ENCODE measurements at regions not wholly inside any gene's neighbourhood (a gene's known extent, or its start where the extent isn't known, plus 50 kb on each side); places are given as distances from the start of the nearest gene placed in this dataset.

DNA sequence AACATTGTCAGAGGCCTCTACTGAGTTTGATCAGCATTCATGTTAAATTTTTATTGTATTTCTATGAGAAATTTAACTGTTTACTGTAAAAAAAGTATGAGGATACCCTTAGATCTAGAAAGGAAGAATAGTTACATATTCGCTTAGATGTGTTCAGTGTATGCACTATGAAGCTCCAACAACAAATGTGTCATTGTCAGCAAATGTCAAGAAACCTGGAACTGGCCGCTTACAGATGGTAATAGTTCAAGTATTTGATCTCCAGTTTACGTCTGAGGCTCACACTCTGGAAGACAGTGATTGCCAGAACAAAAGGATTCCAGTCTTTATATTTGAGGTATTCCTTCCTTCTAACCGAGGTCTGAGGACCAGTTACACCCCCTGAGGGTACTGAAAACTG, 921.2 kb upstream of the LRRTM1 start:
- no peak for DNase-seq

DNA sequence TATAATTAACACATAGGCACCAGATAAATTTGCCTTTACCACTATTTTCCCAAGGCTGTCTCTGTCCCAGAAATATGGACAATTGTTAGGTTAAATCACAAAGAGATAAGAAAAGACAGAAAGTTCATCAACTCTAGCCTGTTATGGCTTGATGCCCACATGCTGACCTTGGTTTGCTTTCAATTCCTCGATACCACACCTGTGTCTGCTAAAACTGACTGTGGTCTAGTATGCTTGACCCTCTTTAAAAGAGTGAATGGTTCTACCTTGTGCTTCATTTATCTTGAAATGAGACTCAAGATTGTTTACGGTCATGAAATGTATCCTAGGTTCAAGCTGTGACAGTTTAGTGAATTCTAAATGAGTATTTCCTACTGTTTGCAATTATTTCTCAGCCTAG, 909.0 kb upstream of the LRRTM1 start:
- no peak for DNase-seq

DNA sequence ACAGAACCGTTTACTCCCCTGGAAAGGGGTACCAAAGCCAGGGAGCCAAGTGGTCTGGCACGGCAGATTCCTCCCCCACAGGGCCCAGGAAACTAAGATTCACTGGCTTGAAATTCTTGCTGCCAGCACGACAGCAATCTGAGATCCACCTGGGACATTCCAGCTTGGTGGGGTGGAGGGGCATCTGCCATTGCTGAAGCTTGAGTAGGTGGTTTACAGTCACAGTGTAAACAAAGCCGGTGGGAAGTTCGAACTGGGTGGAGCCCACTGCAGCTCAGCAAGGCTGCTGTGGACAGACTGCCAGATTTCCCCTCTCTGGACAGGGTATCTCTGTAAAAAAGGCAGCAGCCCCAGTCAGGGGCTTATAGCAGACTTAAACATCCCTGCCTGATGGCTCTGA, 901.7 kb upstream of the LRRTM1 start:
- DNase-seq, result no peak

- no peak for DNase-seq
Measured at GRCh38 chr2:81196933-81197628, 892.5 kb upstream of the LRRTM1 start.

GRCh38 chr2:81196383-81196851, 891.9 kb upstream of the LRRTM1 start:
- no peak for DNase-seq

DNA sequence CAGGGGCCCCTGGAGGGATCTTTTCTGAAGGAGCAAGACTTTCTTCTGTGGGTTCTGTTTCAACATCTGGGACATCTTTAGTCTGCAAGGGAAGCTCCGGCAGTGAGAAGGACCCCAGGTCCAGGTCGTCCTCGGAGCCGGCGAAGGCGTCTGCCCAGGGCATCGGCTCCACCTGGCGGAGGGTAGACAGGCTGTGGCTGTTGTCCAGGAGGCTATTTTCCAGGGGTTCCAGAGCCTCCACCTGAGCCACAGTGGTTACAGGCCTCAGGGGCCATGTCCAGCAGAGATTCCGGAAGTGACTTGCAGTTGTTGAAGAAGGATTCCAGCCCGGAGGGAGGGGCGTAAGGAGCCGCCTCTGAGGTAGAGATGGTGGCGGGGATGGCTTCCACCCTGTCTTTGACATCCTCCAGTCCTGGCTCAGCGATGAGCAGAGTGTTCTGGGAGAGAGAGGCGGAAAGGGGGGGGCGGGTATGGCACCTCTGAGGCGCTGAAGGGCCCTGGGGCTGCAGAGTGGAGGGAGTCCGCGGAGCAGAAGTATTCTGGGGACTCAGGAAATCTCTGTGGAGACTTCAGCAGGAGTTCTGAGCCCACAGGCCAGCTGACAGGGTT, 891.3 kb upstream of the LRRTM1 start:
- no peak for DNase-seq

- no peak for DNase-seq
Measured at GRCh38 chr2:81195017-81195773, 890.6 kb upstream of the LRRTM1 start.

- no peak for DNase-seq
Measured at GRCh38 chr2:81194581-81194980, 890.0 kb upstream of the LRRTM1 start.

DNA sequence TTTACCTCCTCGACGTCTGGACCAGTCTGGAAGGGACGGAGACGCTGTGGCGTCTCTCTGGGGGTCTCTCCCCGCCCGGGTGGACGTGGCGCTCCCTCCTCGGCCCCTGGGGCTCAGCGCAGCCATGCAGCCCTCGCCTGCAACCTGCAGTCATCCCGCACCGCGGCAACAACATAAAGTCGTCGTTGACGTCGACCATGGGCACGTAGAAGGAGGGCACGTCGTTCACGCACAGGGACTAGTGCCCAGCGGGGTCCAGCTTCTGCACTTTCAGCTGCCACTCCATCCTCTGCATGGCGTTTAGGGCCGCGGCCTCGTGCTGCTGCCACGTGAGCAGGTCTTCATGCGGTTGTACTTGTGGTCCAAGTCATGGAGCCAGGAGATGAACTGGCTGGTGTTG, 889.6 kb upstream of the LRRTM1 start:
- no peak for DNase-seq

- DNase-seq, result no peak
Measured at GRCh38 chr2:81181845-81182244, 877.3 kb upstream of the LRRTM1 start.

DNA sequence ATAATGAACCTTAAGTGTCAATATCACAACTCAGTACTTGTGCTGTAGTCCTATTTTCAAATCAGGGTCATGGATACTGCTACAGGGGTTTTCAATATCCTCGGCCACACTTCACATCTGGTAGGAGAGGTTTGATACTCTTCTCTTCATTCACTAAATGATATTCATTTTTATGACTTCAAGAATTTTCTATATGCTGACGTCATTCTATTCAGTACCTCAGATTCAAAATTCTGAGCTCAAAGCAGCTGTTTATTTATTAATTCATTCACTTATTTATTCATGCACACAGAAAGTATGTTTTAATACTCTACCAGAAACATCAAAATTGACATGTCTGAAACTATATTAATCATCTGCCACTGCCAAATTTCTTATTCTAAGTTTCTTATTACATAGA, 866.9 kb upstream of the LRRTM1 start:
- DNase-seq, result no peak

DNA sequence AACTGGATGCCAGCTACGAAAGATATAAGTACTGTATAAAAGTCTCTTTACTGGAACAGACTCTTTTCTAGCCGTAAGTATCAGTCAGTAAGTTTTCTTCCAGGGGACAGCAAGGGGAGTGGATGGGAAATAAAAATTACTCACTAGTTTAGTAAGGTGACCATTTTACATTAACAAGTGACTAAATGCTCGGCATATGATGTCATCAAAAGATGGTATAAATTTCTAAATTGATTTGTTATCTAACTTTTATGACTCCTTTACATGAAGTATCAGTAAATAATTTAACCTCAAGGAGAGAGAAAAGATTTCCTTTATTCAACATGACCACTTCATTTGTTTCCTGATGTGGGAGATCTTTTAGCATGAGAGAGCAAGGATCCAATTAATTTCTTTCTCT, 859.0 kb upstream of the LRRTM1 start:
- no peak for DNase-seq

GRCh38 chr2:81158505-81158904, 854.0 kb upstream of the LRRTM1 start:
- no peak for DNase-seq

- no peak for DNase-seq
Measured at GRCh38 chr2:81148323-81148722, 843.8 kb upstream of the LRRTM1 start.

DNA sequence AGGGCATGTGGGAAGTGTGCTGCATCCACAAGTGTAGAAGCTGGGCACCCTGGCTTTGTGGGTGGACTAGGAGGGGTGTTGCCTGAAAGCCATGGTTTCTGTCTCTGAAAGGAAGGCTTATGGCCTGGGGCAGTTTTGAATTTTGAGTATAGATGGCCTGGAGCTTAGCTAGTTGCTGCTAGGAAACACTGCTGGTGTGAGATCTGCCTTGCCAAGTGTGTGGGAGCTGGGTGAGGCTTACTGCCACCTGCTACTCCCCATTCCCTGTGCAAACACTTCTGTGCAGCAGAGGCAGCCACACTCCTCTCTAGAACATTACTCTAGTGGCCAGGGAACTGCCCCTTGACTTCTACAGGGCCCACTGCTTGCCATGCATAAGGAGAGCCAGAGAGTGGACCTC, 831.7 kb upstream of the LRRTM1 start:
- DNase-seq, result no peak

GRCh38 chr2:81097361-81097760, 792.8 kb upstream of the LRRTM1 start:
- no peak for DNase-seq

DNA sequence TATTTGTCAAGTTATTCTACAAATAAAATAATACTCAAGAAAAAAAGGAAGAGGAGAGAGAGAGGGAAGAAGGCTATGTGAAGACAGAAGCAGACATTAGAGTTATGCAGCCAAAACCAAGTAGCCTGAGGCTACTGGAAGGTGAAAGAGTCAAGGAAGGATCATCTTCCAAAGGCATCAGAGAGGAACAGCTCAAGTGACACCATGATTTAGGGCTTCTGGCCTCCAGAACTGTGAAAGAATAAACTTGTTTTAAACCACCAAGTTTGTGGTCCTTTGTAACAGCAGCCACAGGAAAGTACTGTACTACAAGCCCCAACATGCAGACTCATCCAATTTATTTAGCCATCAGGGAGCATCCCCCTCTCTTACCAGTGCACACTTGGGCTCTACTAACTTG, 788.5 kb upstream of the LRRTM1 start:
- no peak for DNase-seq

GRCh38 chr2:81087646-81088045, 783.1 kb upstream of the LRRTM1 start:
- no peak for DNase-seq

GRCh38 chr2:81084101-81084500, 779.5 kb upstream of the LRRTM1 start:
- no peak for DNase-seq

DNA sequence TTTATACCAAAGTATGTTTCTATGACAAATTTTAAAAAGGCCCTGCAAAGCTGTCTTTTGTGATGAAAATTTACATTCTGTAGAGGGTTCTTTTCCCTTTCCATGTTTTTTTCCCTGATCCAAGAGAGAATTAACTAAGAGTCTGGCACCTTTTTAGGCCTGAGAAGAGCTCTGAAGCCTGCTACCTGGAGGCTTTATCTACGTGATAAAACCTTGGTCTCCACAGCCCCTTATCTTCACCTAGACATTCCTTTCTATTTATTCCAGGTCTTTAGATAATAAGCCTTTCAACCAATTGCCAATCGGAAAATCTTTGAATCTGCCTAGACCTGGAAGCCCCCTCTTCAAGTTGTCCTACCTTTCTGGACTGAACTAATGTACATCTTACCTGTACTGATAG, 774.1 kb upstream of the LRRTM1 start:
- no peak for DNase-seq

DNA sequence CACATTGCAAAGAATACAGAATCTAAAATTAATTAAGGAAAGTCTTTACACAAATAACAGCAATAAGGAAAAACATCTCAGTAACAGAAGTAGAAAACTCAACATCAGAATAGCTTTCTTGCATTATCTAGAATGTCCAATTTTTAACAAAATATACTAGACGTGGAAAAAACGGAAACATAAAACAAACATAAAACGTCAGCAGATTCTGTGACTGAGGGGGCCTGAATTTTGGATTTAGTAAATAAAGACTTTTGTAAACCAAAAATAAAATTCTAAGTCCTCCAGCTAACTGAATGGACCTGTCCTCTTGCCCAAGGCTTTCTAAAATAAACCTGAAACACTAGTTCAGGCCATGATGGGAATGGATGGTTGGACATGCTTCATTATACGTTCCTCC, 773.5 kb upstream of the LRRTM1 start:
- DNase-seq, result no peak

DNA sequence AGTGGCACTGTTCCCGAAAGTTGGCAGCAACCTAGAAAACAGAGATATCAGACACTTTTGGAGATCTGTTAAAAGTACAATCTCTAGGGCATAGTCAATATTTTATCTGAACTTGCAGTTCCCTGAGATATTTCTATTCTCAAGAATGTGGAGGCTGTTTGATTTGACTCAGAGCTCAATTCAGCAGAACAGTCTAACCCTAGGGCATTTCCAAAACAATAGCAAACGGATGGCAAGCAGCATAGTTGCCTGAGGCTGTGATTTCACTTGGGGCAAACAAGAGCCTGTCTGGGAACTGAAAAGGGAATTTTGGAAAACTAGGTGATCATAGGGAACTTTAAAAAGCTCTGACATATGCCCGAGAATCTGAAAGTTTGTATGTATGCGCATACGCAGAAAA, 772.8 kb upstream of the LRRTM1 start:
- DNase-seq, result no peak

DNA sequence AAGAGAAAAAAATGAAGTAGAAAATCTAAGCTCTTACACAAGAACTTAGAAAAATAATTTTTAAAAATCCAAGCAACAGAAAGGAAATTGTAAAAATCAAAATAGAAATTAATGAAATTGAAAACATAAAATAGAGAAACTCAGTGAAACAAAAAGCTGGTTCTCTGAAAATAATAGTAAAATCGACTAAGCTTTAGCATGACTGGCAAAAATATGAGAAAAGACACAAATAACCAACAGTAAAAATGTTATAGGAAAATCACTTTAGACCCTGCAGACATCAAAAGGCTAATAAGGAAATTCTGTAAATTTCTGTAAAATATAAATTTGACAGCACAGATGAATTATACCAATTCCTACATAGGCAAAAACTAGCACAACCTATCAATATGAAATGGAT, 768.9 kb upstream of the LRRTM1 start:
- DNase-seq, result no peak

GRCh38 chr2:81068144-81068543, 763.6 kb upstream of the LRRTM1 start:
- DNase-seq, result no peak
